ENCODE measurements at regions not wholly inside any gene's neighbourhood (a gene's known extent, or its start where the extent isn't known, plus 50 kb on each side); places are given as distances from the start of the nearest gene placed in this dataset.

DNA sequence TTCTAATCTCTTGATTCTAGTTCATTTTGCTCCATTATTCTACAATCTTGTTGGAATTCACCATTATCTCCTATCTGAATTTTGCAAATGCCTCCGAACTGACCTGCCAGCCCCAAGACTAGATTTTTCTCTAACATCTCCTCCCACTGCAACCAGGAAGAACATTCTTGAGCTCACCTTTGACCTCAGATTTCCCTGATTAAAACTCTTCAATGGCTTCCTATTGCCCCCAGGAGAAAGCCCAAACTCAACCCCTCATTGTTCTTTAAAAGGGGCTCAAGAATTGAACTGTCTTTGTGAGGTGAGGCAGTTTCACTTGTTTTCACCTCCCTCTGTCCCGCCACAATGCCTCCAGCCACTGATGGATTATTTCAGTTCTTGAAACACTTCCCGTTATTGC, 784.6 kb upstream of the ZEB2 start:
- TF ChIP-seq, protein P1, sequence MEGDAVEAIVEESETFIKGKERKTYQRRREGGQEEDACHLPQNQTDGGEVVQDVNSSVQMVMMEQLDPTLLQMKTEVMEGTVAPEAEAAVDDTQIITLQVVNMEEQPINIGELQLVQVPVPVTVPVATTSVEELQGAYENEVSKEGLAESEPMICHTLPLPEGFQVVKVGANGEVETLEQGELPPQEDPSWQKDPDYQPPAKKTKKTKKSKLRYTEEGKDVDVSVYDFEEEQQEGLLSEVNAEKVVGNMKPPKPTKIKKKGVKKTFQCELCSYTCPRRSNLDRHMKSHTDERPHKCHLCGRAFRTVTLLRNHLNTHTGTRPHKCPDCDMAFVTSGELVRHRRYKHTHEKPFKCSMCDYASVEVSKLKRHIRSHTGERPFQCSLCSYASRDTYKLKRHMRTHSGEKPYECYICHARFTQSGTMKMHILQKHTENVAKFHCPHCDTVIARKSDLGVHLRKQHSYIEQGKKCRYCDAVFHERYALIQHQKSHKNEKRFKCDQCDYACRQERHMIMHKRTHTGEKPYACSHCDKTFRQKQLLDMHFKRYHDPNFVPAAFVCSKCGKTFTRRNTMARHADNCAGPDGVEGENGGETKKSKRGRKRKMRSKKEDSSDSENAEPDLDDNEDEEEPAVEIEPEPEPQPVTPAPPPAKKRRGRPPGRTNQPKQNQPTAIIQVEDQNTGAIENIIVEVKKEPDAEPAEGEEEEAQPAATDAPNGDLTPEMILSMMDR (conservative IDR thresholded peaks at IDR 0.05; ENCODE audit: low read depth, low read length), result no peak
- TF ChIP-seq EZH2 (IDR thresholded peaks at IDR 0.05; ENCODE audit: borderline replicate concordance, low read depth, low read length, poor library complexity, severe bottlenecking), result no peak
